Thyroid gland (tissue), 4 donors: ENCODE measurements at regions not wholly inside any gene's neighbourhood (a gene's known extent, or its start where the extent isn't known, plus 50 kb on each side); places are given as distances from the start of the nearest gene placed in this dataset.

Experiments
- DNase-seq, 2 donors: peaks; one replicate each; pipeline ENCODE4 v3.0.0-alpha.2; 2019
- H3K27ac ChIP-seq, 3 donors: fragments of 200-600 bp; sonication (generic); 1 replicate in 2 of 3; 2 replicates in 1 of 3; pipeline ENCODE4 v1.5.1; 2016 to 2019; ENCODE audit warnings: mild to moderate bottlenecking in 1 of 3, moderate library complexity in 1 of 3
- H3K27me3 ChIP-seq: fragments of 200-600 bp; sonication (generic); one replicate; pipeline ENCODE4 v1.5.1; 2019
- H3K36me3 ChIP-seq, 2 donors: fragments of 200-600 bp; sonication (generic); one replicate each; pipeline ENCODE4 v1.5.1; 2016 to 2019
- H3K4me1 ChIP-seq, 2 donors: fragments of 200-600 bp; sonication (generic); one replicate each; pipeline ENCODE4 v1.5.1; 2017 to 2019
- H3K4me3 ChIP-seq, 3 donors: fragments of 200-600 bp; sonication (generic); replicated peaks in 1 of 3; 1 replicate in 2 of 3; 2 replicates in 1 of 3; pipeline ENCODE4 v1.5.1; 2016; ENCODE audit warnings: mild to moderate bottlenecking in 1 of 3
- H3K9me3 ChIP-seq: fragments of 200-600 bp; sonication (generic); one replicate; pipeline ENCODE4 v1.5.1; 2017
- POLR2A ChIP-seq, 2 donors: fragments of 450-650 bp; IDR thresholded peaks; one replicate each; pipeline ENCODE4 v1.6.1; 2017; ENCODE audit warnings: antibody characterized with exemption in 2 of 2, mild to moderate bottlenecking in 2 of 2, moderate library complexity in 1 of 2
- WGBS, 2 donors: methylation state at CpG; one replicate each; pipeline ENCODE4 v1.1.5; 2017; 5-methylcytosine and 5-hydroxymethylcytosine counted together
- intact Hi-C: fragments of 100-400 bp; cut with DNase I; formaldehyde crosslinking; loops from one replicate; pipeline ENCODE4 v1.15.1; 2023
- TF ChIP-seq, protein P1 (sequence below), 6 experiments: fragments of 200-600 bp in 3 of 6; fragments of 450-650 bp in 3 of 6; sonication (generic) in 3 of 6; IDR thresholded peaks; one replicate each; pipeline ENCODE4 v1.5.1; 2016 to 2019; ENCODE audit warnings: antibody characterized with exemption in 6 of 6, mild to moderate bottlenecking in 2 of 6, inconsistent platforms in 1 of 6, moderate library complexity in 1 of 6

DNA sequence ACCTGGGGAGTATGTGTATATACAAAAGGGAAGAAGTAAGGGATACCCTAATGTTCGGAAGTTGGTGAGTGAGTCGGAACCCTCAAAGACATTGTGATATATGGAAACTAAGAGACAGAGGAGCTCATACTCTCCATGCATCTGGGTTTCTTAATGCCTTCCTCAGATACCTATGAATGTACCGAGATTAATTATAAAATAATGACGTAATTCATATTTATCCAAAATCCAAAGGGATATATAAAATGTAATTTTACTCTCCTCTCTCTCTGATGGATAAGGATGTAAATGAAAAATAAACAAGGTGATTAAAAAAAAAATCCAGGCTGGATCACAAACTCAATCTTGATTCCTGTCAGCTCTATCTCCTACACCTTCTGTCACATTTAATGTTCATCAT is 275.9 kb upstream of the FAM241A start:
- H3K9me3 ChIP-seq: no peaks in the 10 kb centered on the region
- WGBS, 2 donors: 87 to 94% methylated on average over 4 of the region's 4 CpGs

DNA sequence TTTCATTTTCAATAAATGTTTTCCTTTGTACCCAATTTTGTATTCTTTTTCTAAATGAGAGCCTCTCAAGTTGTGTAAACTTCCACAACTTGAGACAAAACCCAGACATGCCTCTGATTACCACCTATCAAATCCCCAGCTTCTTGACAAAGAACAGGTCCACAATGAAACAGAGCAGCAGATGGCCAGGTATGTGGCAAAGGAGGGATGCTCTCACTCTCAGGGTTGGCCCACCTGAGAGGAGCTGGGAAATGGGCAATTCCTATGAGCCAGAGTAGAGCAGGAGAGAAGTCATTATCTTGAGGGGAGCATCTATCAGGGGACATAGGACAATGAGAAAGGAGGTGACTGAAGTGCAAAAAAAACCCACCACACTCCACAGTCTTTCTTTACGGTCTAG is 273.5 kb upstream of the FAM241A start:
- Histone ChIP-seq H3K9me3 (no peaks in the 10 kb centered on the region), H3K4me1 (no peaks in the 10 kb centered on the region), H3K4me3 (no peak overlapping the region), H3K27me3 (no peaks in the 10 kb centered on the region), H3K27ac (no peak overlapping the region), H3K36me3 (no peaks in the 10 kb centered on the region)
- WGBS, 2 donors: 69 to 76% methylated on average over 1 of the region's 1 CpG
- DNase-seq: no peak
- no peak for TF ChIP-seq POLR2A (IDR thresholded peaks at IDR 0.05)
- TF ChIP-seq, protein P1, sequence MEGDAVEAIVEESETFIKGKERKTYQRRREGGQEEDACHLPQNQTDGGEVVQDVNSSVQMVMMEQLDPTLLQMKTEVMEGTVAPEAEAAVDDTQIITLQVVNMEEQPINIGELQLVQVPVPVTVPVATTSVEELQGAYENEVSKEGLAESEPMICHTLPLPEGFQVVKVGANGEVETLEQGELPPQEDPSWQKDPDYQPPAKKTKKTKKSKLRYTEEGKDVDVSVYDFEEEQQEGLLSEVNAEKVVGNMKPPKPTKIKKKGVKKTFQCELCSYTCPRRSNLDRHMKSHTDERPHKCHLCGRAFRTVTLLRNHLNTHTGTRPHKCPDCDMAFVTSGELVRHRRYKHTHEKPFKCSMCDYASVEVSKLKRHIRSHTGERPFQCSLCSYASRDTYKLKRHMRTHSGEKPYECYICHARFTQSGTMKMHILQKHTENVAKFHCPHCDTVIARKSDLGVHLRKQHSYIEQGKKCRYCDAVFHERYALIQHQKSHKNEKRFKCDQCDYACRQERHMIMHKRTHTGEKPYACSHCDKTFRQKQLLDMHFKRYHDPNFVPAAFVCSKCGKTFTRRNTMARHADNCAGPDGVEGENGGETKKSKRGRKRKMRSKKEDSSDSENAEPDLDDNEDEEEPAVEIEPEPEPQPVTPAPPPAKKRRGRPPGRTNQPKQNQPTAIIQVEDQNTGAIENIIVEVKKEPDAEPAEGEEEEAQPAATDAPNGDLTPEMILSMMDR (IDR thresholded peaks at IDR 0.05): no peak
- intact Hi-C loops: no loop called here

More for the DNA sequence above, 275.9 kb upstream of the FAM241A start:
- Histone ChIP-seq H3K27ac (no peak overlapping the region), H3K36me3 (no peaks in the 10 kb centered on the region), H3K27me3 (no peaks in the 10 kb centered on the region), H3K4me3 (no peak overlapping the region), H3K4me1 (no peaks in the 10 kb centered on the region)
- no peak for DNase-seq
- intact Hi-C loops: no loop called here
- no peak for TF ChIP-seq POLR2A (IDR thresholded peaks at IDR 0.05)
- TF ChIP-seq, protein P1 (IDR thresholded peaks at IDR 0.05): no peak

DNA sequence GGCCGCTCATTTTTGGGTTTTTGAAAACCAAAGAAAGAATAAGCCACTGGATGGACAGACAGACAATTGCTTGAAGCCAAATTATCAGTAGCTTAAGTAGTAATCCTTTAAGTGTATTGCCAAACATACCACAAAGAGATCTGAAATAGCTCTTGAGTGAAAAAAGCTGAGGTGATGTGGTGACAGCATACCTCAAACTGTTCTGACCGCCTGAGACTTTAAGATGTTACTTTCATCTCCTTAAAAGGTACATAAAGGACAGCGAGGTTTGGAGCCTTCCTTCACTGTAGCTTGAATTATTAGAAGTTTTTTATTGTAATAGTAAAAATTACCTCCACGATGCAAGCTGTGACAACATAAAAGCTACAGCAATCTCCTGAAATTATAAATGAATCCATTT is 271.5 kb upstream of the FAM241A start:
- DNase-seq: no peak
- TF ChIP-seq, protein P1 (IDR thresholded peaks at IDR 0.05): no peak
- no peak for TF ChIP-seq POLR2A (IDR thresholded peaks at IDR 0.05)
- Histone ChIP-seq H3K27me3 (no peaks in the 10 kb centered on the region), H3K9me3 (no peaks in the 10 kb centered on the region), H3K4me1 (no peaks in the 10 kb centered on the region), H3K27ac (no peak overlapping the region), H3K36me3 (no peaks in the 10 kb centered on the region), H3K4me3 (no peak overlapping the region)
- intact Hi-C loops: no loop called here
- 49 to 51% methylated on average over 4 of the region's 4 CpGs for WGBS, 2 donors

DNA sequence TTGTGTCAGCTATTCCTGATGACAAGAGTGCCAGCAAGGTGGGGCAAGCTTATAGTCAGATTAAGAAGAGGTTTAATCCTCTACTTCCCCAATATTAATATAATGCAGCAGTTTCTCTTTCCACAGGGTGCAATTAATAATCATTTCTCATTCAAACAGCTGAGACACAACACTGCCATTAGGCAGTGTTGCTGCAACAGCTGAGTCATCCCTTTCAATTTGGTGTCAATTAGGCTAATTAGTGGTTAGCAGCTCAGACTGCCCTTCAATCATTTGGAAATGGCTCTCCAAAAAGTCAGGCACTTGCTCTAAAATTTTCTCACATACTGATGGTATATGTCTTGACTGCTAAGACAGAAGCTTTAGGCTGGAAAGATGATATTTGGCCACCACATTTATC is 265.7 kb upstream of the FAM241A start:
- H3K36me3 ChIP-seq: no peaks in the 10 kb centered on the region
- H3K27ac ChIP-seq: no peak overlapping the region
- no peaks in the 10 kb centered on the region for H3K4me1 ChIP-seq
- H3K27me3 ChIP-seq: no peaks in the 10 kb centered on the region
- no peak for TF ChIP-seq POLR2A (IDR thresholded peaks at IDR 0.05)
- TF ChIP-seq, protein P1 (IDR thresholded peaks at IDR 0.05): no peak
- H3K9me3 ChIP-seq: no peaks in the 10 kb centered on the region
- no peak for DNase-seq
- intact Hi-C loops: no loop called here
- H3K4me3 ChIP-seq: no peak overlapping the region

DNA sequence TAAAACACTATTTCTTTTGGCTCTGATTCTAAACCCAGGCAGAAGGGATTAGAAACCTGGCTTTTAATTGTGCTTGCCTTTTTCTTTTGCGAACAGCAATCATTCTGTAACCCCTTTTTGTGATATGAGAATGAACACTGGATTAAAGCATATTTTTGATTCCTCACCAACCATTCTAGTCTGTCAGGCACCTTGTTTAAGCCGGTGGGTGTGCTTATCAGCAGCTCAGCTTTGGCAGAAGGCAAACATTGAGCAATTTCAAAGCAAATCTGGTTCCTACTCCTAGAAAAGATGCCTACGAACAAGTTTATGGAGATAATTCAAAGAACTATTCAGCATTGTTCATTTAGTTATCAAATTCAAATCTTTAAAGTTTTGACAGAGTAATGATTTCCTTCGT is 265.1 kb upstream of the FAM241A start:
- no peaks in the 10 kb centered on the region for H3K27me3 ChIP-seq
- 57% methylated on average over 4 of the region's 4 CpGs for WGBS, 2 donors
- H3K4me3 ChIP-seq: no peak overlapping the region
- no peaks in the 10 kb centered on the region for H3K4me1 ChIP-seq
- no peaks in the 10 kb centered on the region for H3K36me3 ChIP-seq
- DNase-seq: no peak
- intact Hi-C loops: no loop called here
- no peaks in the 10 kb centered on the region for H3K9me3 ChIP-seq
- no peak overlapping the region for H3K27ac ChIP-seq
- TF ChIP-seq, protein P1 (IDR thresholded peaks at IDR 0.05): no peak
- TF ChIP-seq POLR2A (IDR thresholded peaks at IDR 0.05): no peak
